KBM-7 (cell line): ENCODE measurements at regions not wholly inside any gene's neighbourhood (a gene's known extent, or its start where the extent isn't known, plus 50 kb on each side); places are given as distances from the start of the nearest gene placed in this dataset.

Experiments
- DNase-seq: peaks from one replicate; pipeline ENCODE4 v3.0.0-alpha.2; 2015
- in situ Hi-C: fragments of 300-500 bp; cut with MboI; formaldehyde crosslinking; loops from 2 replicates; pipeline ENCODE4 v1.14.3; 2020; ENCODE audit warnings: low sequenced_read_pairs, low pct_unique_long_range_greater_than_20kb, mixed read lengths

- in situ Hi-C loops, result no loop called here
- no peak for DNase-seq
Measured at GRCh38 chr13:74667656-74668203, 533.5 kb upstream of the KLF12 start.

- in situ Hi-C loops, result no loop called here
- DNase-seq, result no peak
Measured at GRCh38 chr13:74662905-74663304, 528.7 kb upstream of the KLF12 start.

GRCh38 chr13:74661851-74662250 lies 527.6 kb upstream of the KLF12 start:
- in situ Hi-C loops, result no loop called here
- DNase-seq, result no peak

DNA sequence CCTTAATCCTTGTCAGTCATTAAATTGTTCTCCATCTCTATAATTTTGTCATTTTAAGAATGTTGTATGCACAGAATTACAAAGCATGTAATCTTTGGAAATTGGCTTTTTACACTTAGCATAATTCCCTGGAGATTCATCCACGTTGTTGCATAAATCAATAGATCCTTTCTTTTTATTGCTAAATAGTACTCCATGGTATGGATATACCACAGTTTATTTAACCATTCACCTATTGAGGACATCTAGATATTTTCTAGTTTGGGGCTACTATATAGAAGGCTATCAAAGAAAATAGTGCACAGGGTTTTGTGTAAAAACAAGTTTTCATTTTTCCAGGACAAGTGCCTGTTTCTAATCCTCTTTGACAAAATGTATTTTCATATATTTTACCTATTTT lies 523.6 kb upstream of the KLF12 start:
- DNase-seq, result no peak
- in situ Hi-C loops, result no loop called here

GRCh38 chr13:74651121-74651520 lies 516.9 kb upstream of the KLF12 start:
- DNase-seq, result no peak
- in situ Hi-C loops, result no loop called here

DNA sequence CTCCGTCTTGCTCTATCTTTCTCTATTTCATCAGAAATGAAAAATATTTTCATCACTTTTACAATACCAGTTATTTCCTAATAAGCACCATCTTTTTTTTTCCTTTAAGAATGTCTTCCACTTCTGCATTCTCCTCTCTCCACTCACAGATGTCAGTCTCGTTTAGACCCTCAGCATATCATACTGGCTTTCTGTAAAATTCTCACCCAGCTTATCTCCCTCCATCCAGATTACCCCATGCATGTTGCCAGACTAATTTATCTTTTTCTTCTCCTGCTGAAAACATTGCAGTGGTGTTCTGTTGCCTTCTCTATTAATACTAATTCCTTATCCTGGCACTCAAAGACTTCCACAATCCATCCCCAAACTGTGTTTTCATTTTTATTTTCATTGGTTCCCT lies 513.8 kb upstream of the KLF12 start:
- no peak for DNase-seq
- in situ Hi-C loops, result no loop called here

- no peak for DNase-seq
- in situ Hi-C loops, result no loop called here
Measured at GRCh38 chr13:74647211-74647610, 513.0 kb upstream of the KLF12 start.

- no peak for DNase-seq
- in situ Hi-C loops, result no loop called here
Measured at GRCh38 chr13:74646091-74646490, 511.9 kb upstream of the KLF12 start.

- in situ Hi-C loops, result no loop called here
- no peak for DNase-seq
Measured at GRCh38 chr13:74645586-74645985, 511.4 kb upstream of the KLF12 start.

- in situ Hi-C loops, result no loop called here
- DNase-seq, result no peak
Measured at GRCh38 chr13:74644229-74644628, 510.0 kb upstream of the KLF12 start.

- in situ Hi-C loops, result no loop called here
- DNase-seq, result no peak
Measured at GRCh38 chr13:74641586-74641985, 507.4 kb upstream of the KLF12 start.

- no peak for DNase-seq
- in situ Hi-C loops, result no loop called here
Measured at GRCh38 chr13:74633734-74634133, 499.5 kb upstream of the KLF12 start.

GRCh38 chr13:74629985-74630384 lies 495.8 kb upstream of the KLF12 start:
- in situ Hi-C loops, result no loop called here
- no peak for DNase-seq

GRCh38 chr13:74625541-74625940 lies 491.3 kb upstream of the KLF12 start:
- in situ Hi-C loops, result no loop called here
- DNase-seq, result no peak

DNA sequence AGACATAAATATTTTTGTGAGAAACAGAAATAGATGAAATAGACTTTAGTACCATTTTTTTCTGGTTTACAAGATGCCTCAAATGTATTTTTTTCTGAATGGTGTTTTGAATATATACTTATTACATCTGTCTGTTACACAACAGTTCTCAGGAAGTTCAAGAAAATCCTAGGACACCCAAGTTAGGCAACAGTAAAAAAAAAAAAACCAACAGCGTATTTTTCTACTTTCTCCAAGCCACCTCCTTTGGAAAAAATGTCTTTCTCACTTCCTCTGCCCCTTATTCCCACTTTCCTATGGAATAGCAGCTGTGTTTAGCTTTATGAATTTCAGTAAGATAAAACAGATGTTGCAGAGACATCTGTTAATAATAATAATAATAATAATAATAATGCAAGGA lies 489.6 kb upstream of the KLF12 start:
- DNase-seq, result no peak
- in situ Hi-C loops, result no loop called here

DNA sequence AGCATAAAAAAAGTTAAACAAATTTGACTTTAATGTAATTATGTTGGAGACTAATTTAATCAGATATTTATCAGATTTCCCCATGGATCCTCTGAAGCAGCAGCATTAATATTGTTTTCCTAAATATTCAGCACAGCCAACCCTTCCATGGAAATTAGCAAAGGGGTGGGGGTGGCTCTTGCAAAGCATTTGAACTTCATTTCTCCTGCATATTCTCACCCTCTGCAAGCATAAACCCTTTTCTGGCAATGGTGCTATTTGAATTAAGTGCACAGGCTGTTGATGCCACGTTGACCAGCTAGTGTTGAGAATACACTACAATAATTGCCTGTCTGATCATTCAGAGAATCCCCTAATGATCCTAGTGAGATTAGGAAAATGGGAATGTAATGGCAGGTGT lies 488.1 kb upstream of the KLF12 start:
- in situ Hi-C loops, result no loop called here
- DNase-seq, result no peak

DNA sequence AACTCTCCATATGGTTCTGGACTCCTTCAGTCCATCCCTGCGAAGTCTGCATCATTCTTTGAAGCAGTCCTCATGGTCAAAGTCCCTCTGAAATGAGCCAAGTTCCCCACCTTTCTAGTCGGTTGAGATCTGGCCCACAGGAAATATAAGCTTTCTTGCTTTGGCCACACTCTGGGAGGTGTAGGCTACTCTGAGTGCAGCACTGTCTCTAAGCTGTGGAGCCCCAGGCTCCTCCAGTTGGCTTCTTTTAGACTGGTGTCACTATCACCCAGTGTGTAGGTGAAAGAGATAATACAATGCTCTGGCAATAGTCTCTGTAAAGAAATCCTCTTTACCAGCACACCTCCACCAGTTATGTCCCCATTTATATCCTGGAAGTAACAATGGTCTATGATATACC lies 486.5 kb upstream of the KLF12 start:
- no peak for DNase-seq
- in situ Hi-C loops, result no loop called here

DNA sequence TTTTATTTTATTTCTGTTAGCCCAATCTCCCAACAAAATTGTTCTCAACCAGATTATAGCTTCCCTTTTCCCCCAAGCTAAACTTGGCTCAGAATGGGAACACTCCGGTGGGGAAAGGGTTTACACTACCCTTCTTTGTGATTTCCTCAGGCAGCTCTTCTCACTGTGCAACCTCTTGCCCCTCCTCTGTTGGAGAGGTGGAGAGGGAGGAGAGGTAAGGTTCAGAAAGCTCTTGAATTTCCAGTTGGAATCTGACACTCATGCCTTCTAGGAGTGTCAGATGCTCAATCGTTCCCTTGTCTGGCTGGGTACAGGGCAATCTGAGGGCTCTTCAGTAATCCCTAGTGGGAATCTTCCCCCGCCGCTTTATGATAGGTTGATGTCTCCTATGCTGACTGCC lies 486.1 kb upstream of the KLF12 start:
- no peak for DNase-seq
- in situ Hi-C loops, result no loop called here

DNA sequence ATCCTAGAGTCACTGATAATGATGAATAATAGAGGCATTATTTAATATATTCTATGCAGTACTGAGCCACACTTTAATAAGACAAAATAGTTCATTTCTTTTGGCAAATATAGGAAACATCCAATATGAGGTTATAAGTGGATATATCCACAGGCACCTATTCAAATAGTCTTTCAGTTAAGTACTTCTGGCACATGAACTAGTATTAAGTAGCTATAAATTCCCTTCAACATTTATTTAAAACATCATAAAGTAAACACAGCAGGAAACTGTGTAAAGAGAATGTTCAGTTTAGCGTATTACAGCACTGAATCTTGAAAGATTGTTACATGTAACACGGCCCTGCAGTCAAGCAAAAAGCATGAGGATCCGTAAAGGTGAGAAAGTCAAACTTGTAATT lies 463.3 kb upstream of the KLF12 start:
- DNase-seq, result no peak
- in situ Hi-C loops, result no loop called here

DNA sequence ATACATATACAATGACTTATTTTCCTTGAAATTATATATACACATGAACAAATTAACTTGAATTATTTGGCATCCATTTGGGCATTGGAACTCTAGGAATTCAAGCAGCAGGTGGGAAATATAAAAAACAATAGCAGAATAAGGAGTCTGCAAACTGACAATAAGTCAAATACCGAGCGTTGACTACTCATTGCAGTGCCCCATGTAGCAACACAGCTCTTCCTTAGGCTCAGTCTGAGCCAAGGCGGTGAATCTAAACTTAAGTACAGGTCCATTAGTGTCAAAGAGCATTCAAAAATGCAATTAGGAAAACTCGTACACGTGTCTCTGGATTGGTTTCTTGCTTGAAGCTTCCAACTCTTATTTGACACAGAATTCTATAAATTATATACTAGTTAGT lies 462.5 kb upstream of the KLF12 start:
- in situ Hi-C loops, result no loop called here
- no peak for DNase-seq

DNA sequence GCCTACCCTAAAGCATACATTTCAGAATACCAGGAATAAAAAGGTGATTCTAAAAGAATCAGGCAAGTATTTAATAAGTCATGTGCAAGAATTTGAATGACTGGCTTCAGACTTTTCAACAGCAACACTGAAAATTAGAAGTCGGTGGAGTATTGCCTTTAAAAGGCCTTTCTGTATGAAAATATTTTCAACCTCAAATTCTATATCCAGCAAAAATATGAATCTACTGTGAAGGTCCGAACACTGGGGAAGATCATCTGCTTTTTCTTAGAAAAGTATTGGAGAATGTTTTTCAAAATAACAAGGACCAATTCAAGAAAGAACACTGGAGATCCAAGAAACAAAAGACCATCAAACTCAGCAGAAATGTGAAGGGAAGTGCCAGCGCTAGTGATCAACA lies 459.5 kb upstream of the KLF12 start:
- no peak for DNase-seq
- in situ Hi-C loops, result no loop called here

DNA sequence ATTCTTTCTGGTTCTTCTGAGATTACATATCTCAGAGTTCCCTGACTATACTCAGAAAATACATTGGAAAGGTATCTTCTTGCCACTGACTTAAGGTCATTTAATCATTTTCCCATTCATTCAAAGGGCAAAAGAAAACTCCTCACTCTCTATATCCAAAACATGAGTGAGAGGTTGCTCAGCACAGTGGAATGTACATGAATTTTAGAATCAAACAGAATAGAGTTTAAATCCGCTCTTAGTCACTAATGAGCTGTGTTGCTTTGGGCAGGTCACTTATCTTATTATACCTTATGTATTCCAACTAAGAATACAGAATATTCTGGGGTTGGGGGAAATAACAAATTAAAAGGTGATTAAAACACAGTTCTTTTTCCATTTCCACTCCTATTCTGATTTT lies 452.6 kb upstream of the KLF12 start:
- in situ Hi-C loops, result no loop called here
- DNase-seq, result no peak
